ENCODE measurements at regions not wholly inside any gene's neighbourhood (a gene's known extent, or its start where the extent isn't known, plus 50 kb on each side); places are given as distances from the start of the nearest gene placed in this dataset.

- TF ChIP-seq CTCF (IDR thresholded peaks at IDR 0.05; ENCODE audit: borderline replicate concordance, extremely low read depth, low read length, poor library complexity, severe bottlenecking) (no peak), EZH2 (IDR thresholded peaks at IDR 0.05; ENCODE audit: borderline replicate concordance, low read depth, low read length, severe bottlenecking) (no peak)
Observed at GRCh38 chr20:43384101-43384940, 73.4 kb upstream of the SRSF6 start.
